GM12892 (cell line): ENCODE measurements at regions not wholly inside any gene's neighbourhood (a gene's known extent, or its start where the extent isn't known, plus 50 kb on each side); places are given as distances from the start of the nearest gene placed in this dataset.
"Not testable (repeated sequence)": the region's sequence is repeated elsewhere in the genome, so short reads cannot be mapped to it uniquely, and the experiment has no call there.

ENCODE experiments used
- DNase-seq: peaks from one replicate; pipeline ENCODE4 v3.0.0; 2011; ENCODE audit not compliant: insufficient read length
- FAIRE-seq: peaks from 2 replicates; lab custom pipeline; 2011; peaks lifted over from hg19 to GRCh38; lab: Jason Lieb, UNC
- POLR2A ChIP-seq: IDR thresholded peaks from 2 replicates; pipeline ENCODE4 v1.6.1; 2011; ENCODE audit warnings: low read depth, low read length, control low read depth
- POLR2AphosphoS5 ChIP-seq: IDR thresholded peaks from 2 replicates; pipeline ENCODE4 v1.6.1; 2011; ENCODE audit warnings: low read depth, low read length, control low read depth
- TAF1 ChIP-seq: IDR thresholded peaks from 2 replicates; pipeline ENCODE4 v1.6.1; 2011; ENCODE audit warnings: low read depth, mild to moderate bottlenecking, control low read depth, low read length, borderline replicate concordance

DNA sequence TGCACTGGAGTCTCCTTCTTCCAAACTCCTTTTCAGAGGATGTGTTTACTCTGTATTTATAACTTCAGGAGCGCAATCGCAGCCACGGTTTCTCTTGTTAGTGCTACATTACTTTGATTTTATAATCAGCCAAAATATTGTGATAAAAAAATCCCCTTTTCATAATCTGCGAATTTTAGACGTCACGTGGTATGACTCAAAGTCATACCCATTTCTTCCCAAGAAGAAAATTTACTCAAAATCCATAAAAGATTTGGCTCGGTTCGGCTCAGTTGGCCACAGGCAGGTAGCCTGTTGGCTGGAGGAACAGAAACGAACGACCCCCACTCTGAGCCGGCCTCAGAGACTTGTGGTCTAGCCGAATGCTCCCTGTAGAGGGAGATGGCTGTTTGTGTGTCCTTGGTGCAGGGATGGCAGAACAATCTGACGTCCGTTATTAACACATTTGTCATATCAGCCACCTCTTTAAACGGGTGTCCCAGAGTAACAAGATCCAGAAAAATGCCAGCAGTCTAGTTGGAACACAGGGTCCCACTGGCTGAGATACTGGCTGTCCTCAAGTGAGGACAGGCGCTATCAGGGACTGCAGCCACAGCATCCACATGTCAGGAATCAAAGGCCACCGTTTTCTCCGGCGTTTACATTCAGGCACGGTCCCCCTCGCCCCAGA is 247.6 kb downstream of the DLL1 start:
- DNase-seq (no peak), FAIRE-seq (no peak)

DNA sequence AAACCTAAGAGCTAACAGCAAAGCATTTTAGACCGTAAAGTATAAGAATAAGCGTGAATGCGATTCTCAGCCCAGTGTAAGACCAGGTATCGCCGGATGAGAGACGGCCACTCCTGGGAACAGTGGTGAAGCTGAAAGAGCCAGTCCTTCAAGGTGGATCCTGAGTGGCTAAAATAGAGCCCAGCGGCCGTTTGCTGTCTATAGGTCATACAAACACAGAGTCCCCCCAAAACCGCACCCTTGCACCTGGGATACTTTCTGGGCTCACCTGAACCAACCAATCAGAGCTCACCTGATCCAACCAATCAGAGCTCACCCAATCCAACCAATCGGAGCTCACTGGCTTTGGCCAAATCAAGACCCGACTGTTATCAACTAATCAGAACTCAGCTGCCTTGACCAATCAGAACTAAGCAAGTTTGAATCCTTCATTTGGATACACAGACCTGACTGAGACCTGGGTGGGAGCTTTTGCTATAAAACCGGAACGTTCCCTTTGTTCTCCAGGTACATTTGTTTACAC is 248.2 kb downstream of the DLL1 start:
- FAIRE-seq (no peak), DNase-seq (no peak)
- no peak for TF ChIP-seq TAF1
- TF ChIP-seq POLR2A = no peak
- no peak for TF ChIP-seq POLR2AphosphoS5

More for the DNA sequence above, 247.6 kb downstream of the DLL1 start:
- no peak for TF ChIP-seq POLR2A
- no peak for TF ChIP-seq POLR2AphosphoS5
- TF ChIP-seq TAF1 = no peak

DNA sequence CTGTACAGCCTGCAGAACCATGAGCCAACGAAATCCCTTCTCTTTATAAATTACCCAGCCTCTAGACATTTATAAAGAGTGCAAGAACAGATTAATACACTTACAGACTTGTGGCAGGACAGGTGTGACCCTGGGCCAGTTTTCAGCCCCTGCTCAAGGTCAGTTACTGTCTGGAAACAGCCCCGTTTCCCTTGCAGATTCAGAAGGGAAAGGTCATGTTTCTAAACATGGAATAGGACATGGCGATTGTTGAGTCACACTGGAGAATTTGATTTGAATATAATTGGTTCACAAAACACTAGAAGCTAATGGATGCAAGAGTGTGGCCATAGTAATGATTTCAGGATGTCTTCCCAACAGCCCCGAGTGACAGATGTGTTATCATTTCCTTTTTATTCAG is 248.8 kb downstream of the DLL1 start:
- no peak for DNase-seq
- no peak for FAIRE-seq
- TF ChIP-seq TAF1 = no peak
- no peak for TF ChIP-seq POLR2A

DNA sequence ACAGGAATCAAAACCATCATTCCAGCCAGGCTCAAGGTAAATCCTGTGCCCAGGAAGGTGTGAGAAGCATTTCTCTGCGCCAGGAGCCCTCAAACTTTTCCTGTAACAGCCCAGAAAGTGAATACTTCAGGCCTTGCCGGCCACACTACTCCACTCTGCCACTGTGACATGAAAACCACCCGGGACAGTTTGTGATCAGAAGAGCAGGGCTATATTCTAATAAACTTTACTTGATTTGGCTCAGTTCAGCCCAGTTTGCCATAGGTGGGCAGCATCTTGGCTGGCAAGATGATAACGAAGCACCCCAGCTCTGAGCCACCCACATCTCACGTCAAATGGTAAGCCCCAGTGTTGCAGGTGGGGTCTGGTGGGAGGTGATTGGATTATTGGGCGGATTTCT is 249.4 kb downstream of the DLL1 start:
- FAIRE-seq (no peak), DNase-seq (no peak)
- TF ChIP-seq POLR2AphosphoS5 = no peak
- TF ChIP-seq POLR2A = no peak

DNA sequence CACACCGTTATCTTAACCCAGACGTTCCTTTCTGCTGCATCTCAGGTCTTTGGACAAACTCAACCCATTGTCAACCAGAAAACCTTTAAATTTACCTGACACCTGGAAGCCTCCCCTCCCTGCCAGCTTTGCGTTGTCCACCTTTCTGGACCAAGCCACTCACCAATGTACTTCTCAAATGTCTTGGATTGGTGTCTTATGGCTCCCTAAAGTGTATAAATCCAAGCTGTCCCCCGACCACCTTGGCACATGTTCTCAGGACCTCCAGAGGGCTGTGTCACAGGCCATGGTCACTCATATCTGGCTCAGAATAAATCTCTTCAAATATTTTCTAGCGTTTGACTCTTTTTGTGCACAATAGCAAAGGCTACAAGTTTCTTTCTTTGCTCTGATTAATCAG is 250.0 kb downstream of the DLL1 start:
- FAIRE-seq (no peak), DNase-seq (no peak)
- TF ChIP-seq POLR2A = no peak
- no peak for TF ChIP-seq POLR2AphosphoS5
- no peak for TF ChIP-seq TAF1

DNA sequence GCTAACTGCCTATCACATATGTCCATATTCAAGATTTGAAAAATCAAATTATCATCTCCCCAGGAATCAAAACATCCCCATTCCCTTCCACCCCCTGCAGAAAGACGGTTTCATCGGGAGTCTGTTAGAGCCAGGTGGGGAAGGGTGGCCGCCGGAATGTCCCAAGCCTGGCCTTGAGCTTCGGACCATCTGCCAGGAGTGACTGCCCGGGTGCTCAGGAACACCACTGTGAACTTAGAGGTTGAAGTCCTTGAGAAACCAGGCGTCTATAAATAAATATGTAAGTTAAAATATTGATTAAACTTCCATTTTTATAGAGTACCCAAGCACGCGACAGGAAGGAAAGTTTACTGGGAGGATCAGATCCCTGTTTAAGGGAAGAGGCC is 250.8 kb downstream of the DLL1 start:
- FAIRE-seq = no peak
- TF ChIP-seq POLR2AphosphoS5 = no peak
- no peak for TF ChIP-seq TAF1
- TF ChIP-seq POLR2A = no peak
- no peak for DNase-seq

DNA sequence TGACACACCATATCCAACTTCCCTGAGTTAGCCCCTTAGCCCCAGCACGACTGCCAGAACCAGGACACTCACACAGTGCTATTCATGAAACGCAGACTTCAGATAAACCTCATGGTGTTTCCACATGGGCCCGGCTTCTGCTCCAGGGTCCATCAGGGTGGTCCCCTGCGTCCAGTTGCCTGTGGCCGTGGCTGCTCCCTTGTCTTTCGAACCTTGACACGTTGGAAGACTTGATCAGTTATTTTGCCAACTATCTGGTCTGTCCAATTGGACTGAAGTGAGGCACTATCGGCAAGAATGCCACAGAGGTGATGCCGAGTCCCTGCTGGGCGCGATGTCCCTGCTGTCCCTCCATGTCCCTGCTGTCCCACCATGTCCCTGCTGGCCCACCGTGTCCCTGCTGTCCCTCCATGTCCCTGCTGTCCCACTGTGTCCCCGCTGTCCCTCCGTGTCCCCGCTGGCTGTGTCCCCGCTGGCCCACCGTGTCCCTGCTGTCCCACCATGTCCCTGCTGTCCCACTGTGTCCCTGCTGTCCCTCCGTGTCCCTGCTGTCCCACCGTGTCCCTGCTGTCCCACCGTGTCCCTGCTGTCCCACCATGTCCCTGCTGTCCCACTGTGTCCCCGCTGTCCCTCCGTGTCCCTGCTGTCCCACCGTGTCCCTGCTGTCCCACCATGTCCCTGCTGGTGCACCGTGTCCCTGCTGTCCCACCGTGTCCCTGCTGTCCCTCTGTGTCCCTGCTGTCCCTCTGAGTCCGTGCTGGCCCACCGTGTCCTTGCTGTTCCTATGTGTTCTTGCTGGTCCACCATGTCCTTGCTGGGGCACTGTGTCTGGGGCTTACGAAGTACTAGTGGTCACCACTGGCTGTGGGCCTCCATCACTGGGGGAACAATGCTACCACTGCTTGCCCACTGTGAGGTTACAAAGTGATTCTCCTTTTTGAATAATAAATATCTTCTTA is 251.4 kb downstream of the DLL1 start:
- DNase-seq (no peak), FAIRE-seq (no peak)
- TF ChIP-seq TAF1 (no peak), POLR2AphosphoS5 (no peak), POLR2A (no peak)

DNA sequence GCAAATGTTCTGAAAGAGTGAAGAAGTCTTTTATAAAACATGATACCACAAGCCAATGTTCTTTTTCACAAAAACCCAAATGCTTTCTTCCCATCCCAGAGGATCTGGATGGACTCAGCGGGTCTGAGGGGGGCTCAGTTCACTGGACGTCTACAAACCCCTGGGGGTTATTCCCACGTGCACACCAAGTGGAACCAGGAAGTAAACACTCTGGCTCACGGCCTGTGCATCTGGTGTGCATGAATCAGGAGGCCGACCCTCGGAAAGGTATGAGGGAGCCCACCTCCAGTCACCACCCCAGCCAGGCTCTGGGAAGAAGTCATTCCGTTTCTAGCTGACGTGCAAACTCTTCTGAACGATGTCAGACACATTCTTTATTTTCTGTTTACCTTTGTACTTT is 252.2 kb downstream of the DLL1 start:
- DNase-seq (no peak), FAIRE-seq (no peak)
- TF ChIP-seq POLR2AphosphoS5 = no peak
- no peak for TF ChIP-seq TAF1
- TF ChIP-seq POLR2A = no peak

DNA sequence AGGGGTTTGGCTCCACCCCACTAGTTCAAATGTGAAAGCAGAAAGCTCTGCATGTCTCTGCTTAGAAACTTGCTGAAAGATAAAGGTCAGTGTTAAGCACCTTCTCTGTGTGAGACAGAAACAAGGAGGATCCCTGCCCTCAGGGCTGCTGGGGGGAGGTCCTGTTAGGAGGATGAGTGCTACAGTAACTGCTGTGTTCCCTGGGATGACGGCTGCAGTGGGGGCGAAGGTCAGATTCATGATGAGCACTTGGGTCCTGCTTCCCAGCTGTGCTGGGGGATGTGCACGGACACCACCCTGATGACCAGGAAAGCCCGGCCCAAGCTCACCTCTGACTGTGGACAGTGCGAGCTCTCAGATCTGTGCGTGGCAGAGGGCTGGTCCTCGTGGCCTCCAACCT is 252.6 kb downstream of the DLL1 start:
- DNase-seq (no peak), FAIRE-seq (no peak)
- TF ChIP-seq POLR2A (no peak), TAF1 (no peak), POLR2AphosphoS5 (no peak)

DNA sequence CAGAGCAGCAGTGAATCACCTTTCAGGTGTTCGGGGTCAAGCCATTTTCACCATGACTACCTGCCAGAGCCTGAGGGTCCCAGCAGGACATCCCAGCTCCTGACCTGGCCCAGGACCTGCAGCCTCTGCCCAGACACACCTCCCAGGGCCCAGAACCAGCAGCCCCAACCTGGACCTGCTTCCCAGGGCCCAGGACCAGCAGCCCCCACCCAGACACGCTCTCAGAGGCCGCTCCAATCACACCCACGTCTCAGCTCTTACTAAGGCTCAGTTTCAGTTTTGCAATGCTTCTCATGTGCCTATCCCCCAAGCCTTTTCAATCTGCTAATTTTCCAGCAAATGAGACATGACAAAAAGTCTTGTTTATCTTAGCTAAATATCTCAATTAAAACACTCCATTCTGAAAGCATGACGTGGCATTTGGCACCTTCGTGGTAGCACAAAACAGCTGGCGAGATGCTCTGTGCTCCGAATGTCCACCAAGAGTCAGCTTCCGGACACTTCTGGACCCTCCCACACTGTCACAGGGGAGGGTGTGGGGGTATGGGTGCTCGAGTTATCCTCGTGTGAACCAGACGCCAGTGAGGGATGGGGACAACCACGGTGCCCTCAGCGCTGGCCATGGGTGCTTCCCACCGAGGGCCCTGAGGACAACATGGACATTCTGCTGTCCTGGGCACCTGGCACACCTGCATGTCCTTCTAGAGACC is 253.2 kb downstream of the DLL1 start:
- FAIRE-seq (no peak), DNase-seq (no peak)
- TF ChIP-seq TAF1 (no peak), POLR2A (no peak), POLR2AphosphoS5 (no peak)

DNA sequence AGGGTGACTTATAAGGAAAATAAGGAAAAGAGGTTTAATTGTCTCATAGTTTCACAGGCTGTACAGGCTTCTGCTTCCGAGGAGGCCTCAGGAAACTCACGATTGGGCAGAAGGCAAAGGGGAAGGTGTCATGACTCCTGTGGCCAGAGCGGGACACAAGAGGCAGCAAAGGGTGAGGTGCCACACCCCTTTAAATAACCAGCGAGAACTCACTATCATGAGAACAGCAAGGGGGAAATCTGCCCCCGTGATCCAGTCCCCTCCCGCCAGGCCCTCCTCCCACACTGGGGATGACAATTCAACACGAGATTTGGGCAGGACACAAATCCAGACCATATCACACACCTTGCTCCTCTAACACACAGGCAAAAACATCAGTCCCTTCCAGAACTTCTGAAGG is 254.0 kb downstream of the DLL1 start:
- FAIRE-seq = no peak
- TF ChIP-seq POLR2A (no peak), TAF1 (no peak), POLR2AphosphoS5 (no peak)

DNA sequence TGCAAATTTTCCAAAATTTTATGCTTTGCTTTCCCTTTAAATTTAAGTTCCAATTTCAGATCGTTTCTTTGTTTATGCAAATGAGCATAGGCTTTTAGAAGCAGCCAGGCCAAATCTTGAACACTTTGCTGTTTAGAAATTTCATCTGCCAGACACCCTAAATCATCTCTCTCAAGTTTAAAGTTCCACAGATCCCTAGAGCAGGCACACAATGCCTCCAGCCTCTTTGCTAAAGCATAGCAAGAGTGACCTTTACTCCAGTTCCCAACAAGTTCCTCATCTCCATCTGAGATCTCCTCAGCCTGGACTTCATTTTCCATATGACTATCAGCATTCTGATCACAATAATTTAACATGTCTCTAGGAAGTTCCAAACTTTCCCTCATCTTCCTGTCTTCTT is 254.5 kb downstream of the DLL1 start:
- FAIRE-seq = not testable (repeated sequence)

More for the DNA sequence above, 254.0 kb downstream of the DLL1 start:
- DNase-seq = no peak

More for the DNA sequence above, 254.5 kb downstream of the DLL1 start:
- not testable (repeated sequence) for DNase-seq
